ENCODE measurements at regions not wholly inside any gene's neighbourhood (a gene's known extent, or its start where the extent isn't known, plus 50 kb on each side); places are given as distances from the start of the nearest gene placed in this dataset.

DNA sequence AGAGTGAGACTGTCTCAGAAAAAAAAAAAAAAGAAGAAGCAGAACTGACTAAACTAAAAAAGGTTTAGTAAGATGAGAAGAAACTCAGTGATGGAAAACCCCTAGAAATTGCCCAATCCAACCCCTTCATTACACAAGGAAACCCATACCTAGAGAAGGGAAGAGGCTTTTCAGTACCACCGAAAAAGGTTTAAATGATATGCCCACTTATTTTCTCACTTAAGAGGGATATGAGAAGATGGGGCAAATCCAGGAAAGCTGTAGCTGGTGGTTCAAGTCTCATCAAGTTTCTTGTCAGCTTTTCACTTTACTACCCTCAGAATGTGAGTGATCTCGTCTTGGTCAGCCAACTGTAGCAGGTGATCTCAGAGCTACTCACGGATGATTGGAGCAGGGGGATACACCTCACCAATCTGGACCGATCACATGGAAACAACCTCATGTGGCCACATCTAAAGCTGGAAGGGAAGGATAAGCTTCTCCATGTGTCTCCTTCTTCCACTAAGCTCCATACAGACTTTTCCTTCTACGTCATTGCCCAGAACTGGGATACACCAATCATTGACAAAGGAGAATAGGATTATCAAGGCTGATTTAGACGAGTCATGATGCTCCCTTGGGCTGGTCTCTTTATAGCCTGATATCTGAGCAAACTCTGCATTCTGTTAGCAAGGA is 126.7 kb upstream of the POU3F1 start:
- TF ChIP-seq, protein P1, sequence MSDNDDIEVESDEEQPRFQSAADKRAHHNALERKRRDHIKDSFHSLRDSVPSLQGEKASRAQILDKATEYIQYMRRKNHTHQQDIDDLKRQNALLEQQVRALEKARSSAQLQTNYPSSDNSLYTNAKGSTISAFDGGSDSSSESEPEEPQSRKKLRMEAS (IDR thresholded peaks at IDR 0.05): no peak
- TF ChIP-seq YY1 (IDR thresholded peaks at IDR 0.05; ENCODE audit: extremely low read depth, insufficient replicate concordance, low read depth, low read length): no peak
- no peak for TF ChIP-seq EZH2 (IDR thresholded peaks at IDR 0.05)
- TF ChIP-seq EGR1 (IDR thresholded peaks at IDR 0.05; ENCODE audit: low read depth): no peak
- no peak for TF ChIP-seq POLR2A (IDR thresholded peaks at IDR 0.05; ENCODE audit: borderline replicate concordance, extremely low read depth, insufficient read depth, insufficient read length)
- TF ChIP-seq, protein P2, sequence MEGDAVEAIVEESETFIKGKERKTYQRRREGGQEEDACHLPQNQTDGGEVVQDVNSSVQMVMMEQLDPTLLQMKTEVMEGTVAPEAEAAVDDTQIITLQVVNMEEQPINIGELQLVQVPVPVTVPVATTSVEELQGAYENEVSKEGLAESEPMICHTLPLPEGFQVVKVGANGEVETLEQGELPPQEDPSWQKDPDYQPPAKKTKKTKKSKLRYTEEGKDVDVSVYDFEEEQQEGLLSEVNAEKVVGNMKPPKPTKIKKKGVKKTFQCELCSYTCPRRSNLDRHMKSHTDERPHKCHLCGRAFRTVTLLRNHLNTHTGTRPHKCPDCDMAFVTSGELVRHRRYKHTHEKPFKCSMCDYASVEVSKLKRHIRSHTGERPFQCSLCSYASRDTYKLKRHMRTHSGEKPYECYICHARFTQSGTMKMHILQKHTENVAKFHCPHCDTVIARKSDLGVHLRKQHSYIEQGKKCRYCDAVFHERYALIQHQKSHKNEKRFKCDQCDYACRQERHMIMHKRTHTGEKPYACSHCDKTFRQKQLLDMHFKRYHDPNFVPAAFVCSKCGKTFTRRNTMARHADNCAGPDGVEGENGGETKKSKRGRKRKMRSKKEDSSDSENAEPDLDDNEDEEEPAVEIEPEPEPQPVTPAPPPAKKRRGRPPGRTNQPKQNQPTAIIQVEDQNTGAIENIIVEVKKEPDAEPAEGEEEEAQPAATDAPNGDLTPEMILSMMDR (IDR thresholded peaks at IDR 0.05 in 2 of 3, conservative IDR thresholded peaks at IDR 0.05 in 1 of 3; ENCODE audit: borderline replicate concordance in 1 of 3, insufficient read depth in 1 of 3, low read depth in 2 of 3, low read length in 2 of 3): no peak
